IMR-90 (cell line): ENCODE measurements at regions not wholly inside any gene's neighbourhood (a gene's known extent, or its start where the extent isn't known, plus 50 kb on each side); places are given as distances from the start of the nearest gene placed in this dataset.

ENCODE experiments used
- ATAC-seq: fragments of 200-7000 bp; cut with Tn5 transposase; 2 replicates; pipeline ENCODE4 v1.9.1; 2020; ENCODE audit warnings: low read depth, mild to moderate bottlenecking, moderate library complexity
- BruUV-seq: library from RNA; stranded (reverse); fragments of 400-500 nt; replicated peaks from 2 replicates; lab custom pipeline; 2021; lab: Mats Ljungman, UMichigan
- CTCF ChIA-PET: fragments of 300-600 bp; formaldehyde crosslinking; extraction: SDS; loops from one replicate; lab custom pipeline; 2021; ENCODE audit warnings: antibody characterized with exemption; lab: Yijun Ruan, JAX
- POLR2A ChIA-PET: fragments of 300-600 bp; sonication (Branson Sonifier 250); formaldehyde crosslinking; loops from one replicate; lab custom pipeline; 2022; ENCODE audit warnings: antibody characterized with exemption; ENCODE audit not compliant: unreplicated experiment; lab: Charles Lee
- DNase-seq: peaks from one replicate; pipeline ENCODE4 v3.0.0; 2013
- H2AFZ ChIP-seq: replicated peaks from 2 replicates; pipeline ENCODE3; 2013; ENCODE audit warnings: low read length, mild to moderate bottlenecking; ENCODE audit not compliant: poor library complexity
- H2AK5ac ChIP-seq: 2 replicates; pipeline ENCODE4 v1.6.1; 2013; ENCODE audit warnings: low read depth, low read length, inconsistent platforms
- H2AK9ac ChIP-seq: replicated peaks from 2 replicates; pipeline ENCODE3; 2013; ENCODE audit warnings: mild to moderate bottlenecking, low read depth, low read length, moderate library complexity; ENCODE audit not compliant: poor library complexity
- H2BK120ac ChIP-seq: 2 replicates; pipeline ENCODE4 v1.6.1; 2013; ENCODE audit warnings: low read depth, low read length, inconsistent platforms
- H2BK15ac ChIP-seq: 3 replicates; pipeline ENCODE4 v1.6.1; 2013; ENCODE audit warnings: low read depth, low read length, inconsistent platforms
- H2BK20ac ChIP-seq: 2 replicates; pipeline ENCODE4 v1.6.1; 2013; ENCODE audit warnings: low read depth, mild to moderate bottlenecking, inconsistent platforms, low read length, moderate library complexity
- H2BK5ac ChIP-seq: 2 replicates; pipeline ENCODE4 v1.6.1; 2013; ENCODE audit warnings: mild to moderate bottlenecking, low read depth, low read length, inconsistent platforms; ENCODE audit not compliant: poor library complexity, severe bottlenecking
- H3K14ac ChIP-seq: replicated peaks from 2 replicates; pipeline ENCODE4 v1.6.1; 2013; ENCODE audit warnings: low read depth, low read length, inconsistent platforms
- H3K18ac ChIP-seq: 2 replicates; pipeline ENCODE4 v1.6.1; 2013; ENCODE audit warnings: low read depth, low read length, control low read depth
- H3K23ac ChIP-seq: 2 replicates; pipeline ENCODE4 v1.6.1; 2013; ENCODE audit warnings: low read depth, low read length, inconsistent platforms
- H3K27ac ChIP-seq: 2 replicates; pipeline ENCODE4 v1.5.1; 2013; ENCODE audit warnings: mild to moderate bottlenecking, control low read depth, low read length; ENCODE audit not compliant: insufficient read depth
- H3K27me3 ChIP-seq: 2 replicates; pipeline ENCODE4 v1.6.1; 2013; ENCODE audit warnings: low read length; ENCODE audit not compliant: control insufficient read depth, insufficient read depth
- H3K36me3 ChIP-seq: 2 replicates; pipeline ENCODE4 v1.6.1; 2013; ENCODE audit warnings: low read length, mixed read lengths; ENCODE audit not compliant: control insufficient read depth, insufficient read depth
- H3K4ac ChIP-seq: 2 replicates; pipeline ENCODE4 v1.6.1; 2013; ENCODE audit warnings: low read depth, low read length, inconsistent platforms
- H3K4me1 ChIP-seq: 2 replicates; pipeline ENCODE4 v1.6.1; 2013; ENCODE audit warnings: low read length, mixed read lengths; ENCODE audit not compliant: control insufficient read depth, insufficient read depth
- H3K4me2 ChIP-seq: 2 replicates; pipeline ENCODE4 v1.6.1; 2013; ENCODE audit warnings: low read depth, mild to moderate bottlenecking, control low read depth, low read length, moderate library complexity
- H3K4me3 ChIP-seq: 2 replicates; pipeline ENCODE4 v1.5.1; 2013; ENCODE audit warnings: low read depth, mild to moderate bottlenecking, control low read depth, low read length, moderate library complexity; ENCODE audit not compliant: insufficient read depth
- H3K56ac ChIP-seq: 2 replicates; pipeline ENCODE4 v1.6.1; 2013; ENCODE audit warnings: low read length, inconsistent platforms; ENCODE audit not compliant: insufficient read depth; ENCODE audit errors: extremely low read depth
- H3K79me1 ChIP-seq, 2 experiments: 2 replicates each; pipeline ENCODE4 v1.6.1; 2013; ENCODE audit warnings: low read length in 2 of 2, inconsistent platforms in 1 of 2, low read depth in 1 of 2
- H3K9ac ChIP-seq: 2 replicates; pipeline ENCODE4 v1.6.1; 2013; ENCODE audit warnings: low read depth, low read length, control low read depth
- H3K9me1 ChIP-seq: 2 replicates; pipeline ENCODE4 v1.6.1; 2013; ENCODE audit warnings: low read length, inconsistent platforms; ENCODE audit not compliant: insufficient read depth
- H3K9me3 ChIP-seq: 2 replicates; pipeline ENCODE4 v1.6.1; 2013; ENCODE audit warnings: low read length; ENCODE audit not compliant: control insufficient read depth, insufficient read depth
- H4K20me1 ChIP-seq: 2 replicates; pipeline ENCODE4 v1.6.1; 2013; ENCODE audit warnings: low read length, inconsistent platforms; ENCODE audit not compliant: insufficient read depth
- H4K5ac ChIP-seq: 2 replicates; pipeline ENCODE4 v1.6.1; 2013; ENCODE audit warnings: mild to moderate bottlenecking, low read depth, low read length, control low read depth
- H4K8ac ChIP-seq, 2 experiments: 2 replicates each; pipeline ENCODE4 v1.6.1; 2013; ENCODE audit warnings: low read depth in 2 of 2, low read length in 2 of 2, control low read depth in 1 of 2, inconsistent platforms in 1 of 2
- H4K91ac ChIP-seq: 2 replicates; pipeline ENCODE4 v1.6.1; 2013; ENCODE audit warnings: low read depth, low read length, inconsistent platforms; ENCODE audit not compliant: insufficient read depth
- MAZ ChIP-seq: IDR thresholded peaks from 2 replicates; pipeline ENCODE4 v1.6.1; 2012; ENCODE audit warnings: low read depth, mild to moderate bottlenecking, low read length, improper control_type of control experiment, moderate library complexity, borderline replicate concordance
- NFE2L2 ChIP-seq: fragments of 150-350 bp; IDR thresholded peaks from 2 replicates; pipeline ENCODE4 v1.6.1; 2016; ENCODE audit warnings: low read depth, mild to moderate bottlenecking, low read length
- POLR2A ChIP-seq: IDR thresholded peaks from 2 replicates; pipeline ENCODE4 v1.6.1; 2012; ENCODE audit warnings: mild to moderate bottlenecking, low read depth, low read length
- RAD21 ChIP-seq: IDR thresholded peaks from 2 replicates; pipeline ENCODE4 v1.6.1; 2012; ENCODE audit warnings: low read length, improper control_type of control experiment
- RCOR1 ChIP-seq: IDR thresholded peaks from 2 replicates; pipeline ENCODE4 v1.6.1; 2012; ENCODE audit warnings: mild to moderate bottlenecking, low read length, improper control_type of control experiment; ENCODE audit not compliant: insufficient replicate concordance
- RFX5 ChIP-seq: IDR thresholded peaks from 2 replicates; pipeline ENCODE4 v1.8.0; 2012; ENCODE audit warnings: low read depth, mild to moderate bottlenecking, low read length, moderate library complexity
- SMC3 ChIP-seq: fragments of 150-350 bp; IDR thresholded peaks from 2 replicates; pipeline ENCODE4 v1.6.1; 2016; ENCODE audit warnings: low read depth, mild to moderate bottlenecking, antibody characterized with exemption, low read length, moderate library complexity
- WGBS, 2 experiments: methylation state at CpG; one replicate each; pipeline versions ENCODE4 v1.1.5 to v1.1.7; 2013; ENCODE audit warnings: missing lambda C conversion rate in 2 of 2; ENCODE audit not compliant: insufficient read length in 1 of 2; ENCODE audit errors: extremely low coverage in 2 of 2; 5-methylcytosine and 5-hydroxymethylcytosine counted together
- dilution Hi-C: fragments of 300-500 bp; cut with HindIII; formaldehyde crosslinking; loops from one replicate; pipeline ENCODE4 v1.14.3; 2018; ENCODE audit warnings: low sequenced_read_pairs; ENCODE audit not compliant: unreplicated experiment
- in situ Hi-C: fragments of 300-500 bp; cut with MboI; formaldehyde crosslinking; loops from 3 replicates; pipeline ENCODE4 v1.14.3; 2019; ENCODE audit warnings: low sequenced_read_pairs, inconsistent platforms, mixed read lengths
- intact Hi-C: fragments of 100-400 bp; cut with micrococcal nuclease; formaldehyde crosslinking; loops from 2 replicates; pipeline ENCODE4 v1.10.0; 2022

DNA sequence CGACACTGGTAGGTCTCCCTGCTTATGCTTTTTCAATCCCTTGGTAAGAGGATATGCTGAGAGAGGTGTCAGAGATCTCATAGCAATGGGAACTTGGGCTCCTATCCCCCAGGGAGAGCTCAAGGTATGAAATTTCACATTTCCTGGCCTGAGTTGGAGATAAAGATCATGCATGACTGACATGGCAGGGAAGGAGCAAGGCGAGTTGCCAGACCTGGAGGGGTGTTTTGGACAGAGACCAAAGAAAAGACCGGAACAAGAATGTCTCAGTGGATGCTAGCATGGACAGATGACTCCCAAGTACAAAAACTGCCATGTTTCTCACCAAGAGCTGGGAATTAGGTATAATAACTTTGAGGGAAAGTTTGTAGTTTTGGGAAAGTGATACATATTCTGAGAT, 334.1 kb upstream of the B3GALT2 start:
- no peak overlapping the region for H2BK20ac ChIP-seq
- H2AK9ac ChIP-seq = no peak overlapping the region
- H2AK5ac ChIP-seq = no peak overlapping the region
- 80% methylated on average over 1 of the region's 3 CpGs; no CpG with 5 or more reads in 1 of the 2 experiments for WGBS, 2 experiments
- H2BK120ac ChIP-seq = no peak overlapping the region
- H4K8ac ChIP-seq = no peak overlapping the region
- H3K27ac ChIP-seq = no peak overlapping the region
- H3K36me3 ChIP-seq = no peaks in the 10 kb centered on the region
- DNase-seq (no peak), ATAC-seq (no peak)
- H3K4me2 ChIP-seq = no peak overlapping the region
- ChIA-PET CTCF (no interaction called here), POLR2A (no interaction called here)
- dilution Hi-C loops (no loop called here), in situ Hi-C loops (no loop called here), intact Hi-C loops (no loop called here)
- no peaks in the 10 kb centered on the region for H3K27me3 ChIP-seq
- BruUV-seq = no TSS peak
- H3K56ac ChIP-seq = no peak overlapping the region
- H3K4me3 ChIP-seq = no peak overlapping the region
- H4K91ac ChIP-seq = no peak overlapping the region
- no peaks in the 10 kb centered on the region for H3K4me1 ChIP-seq
- H3K79me1 ChIP-seq = no peaks in the 10 kb centered on the region
- no peak overlapping the region for H3K23ac ChIP-seq
- H3K4ac ChIP-seq = no peak overlapping the region
- H2BK15ac ChIP-seq = no peak overlapping the region
- H4K20me1 ChIP-seq = no peaks in the 10 kb centered on the region
- no peak overlapping the region for H2BK5ac ChIP-seq
- no peak overlapping the region for H3K18ac ChIP-seq
- no peak overlapping the region for H2AFZ ChIP-seq
- no peak overlapping the region for H3K14ac ChIP-seq
- no peak overlapping the region for H3K9ac ChIP-seq
- no peaks in the 10 kb centered on the region for H3K9me1 ChIP-seq
- H4K5ac ChIP-seq = no peak overlapping the region
- TF ChIP-seq NFE2L2 = no peak
- TF ChIP-seq RCOR1 = no peak
- TF ChIP-seq SMC3 = no peak
- no peak for TF ChIP-seq POLR2A
- TF ChIP-seq RAD21 = no peak
- TF ChIP-seq RFX5 = no peak
- no peak for TF ChIP-seq MAZ
- H3K9me3 ChIP-seq = no peaks in the 10 kb centered on the region
